ENCODE measurements at regions not wholly inside any gene's neighbourhood (a gene's known extent, or its start where the extent isn't known, plus 50 kb on each side); places are given as distances from the start of the nearest gene placed in this dataset.
A peak's percentile ranks its signal among the peaks of the same experiment; 100 is the strongest.

- Histone ChIP-seq H3K27me3 (ENCODE audit: insufficient read depth) (no peaks in the 10 kb centered on the region), H4K20me1 (replicated peaks; ENCODE audit: insufficient read depth) (no peaks in the 10 kb centered on the region), H3K4me3 (no peak overlapping the region), H3K36me3 (ENCODE audit: insufficient read depth) (no peaks in the 10 kb centered on the region), H3K27ac (ENCODE audit: low read depth) (no peak overlapping the region), H2AFZ (no peak overlapping the region), H3K79me2 (replicated peaks; ENCODE audit: insufficient read depth) (no peaks in the 10 kb centered on the region), H3K4me2 (no peak overlapping the region), H3K4me1 (ENCODE audit: insufficient read depth) (no peaks in the 10 kb centered on the region), H3K9me2 (ENCODE audit: insufficient read depth) (peaks cover 4% of the 10 kb centered on the region; the same call in 1 of the 2 replicates), H3F3A (replicated peaks; ENCODE audit: low read depth) (no peaks in the 10 kb centered on the region)
- peaks cover 3% of the 10 kb centered on the region; the same call in 1 of the 3 replicates for H3K9me3 Mint-ChIP-seq
- ATAC-seq, result peak; percentile 29; the same call in 1 of the 3 replicates
- H3K4me1 Mint-ChIP-seq, result peaks cover 4% of the 10 kb centered on the region; the same call in 1 of the 3 replicates
- DNase-seq (ENCODE audit: low spot score), result no peak
- TF ChIP-seq POLR2AphosphoS5 (IDR thresholded peaks at IDR 0.05; ENCODE audit: low read depth), result no peak
- TF ChIP-seq CTCF (conservative IDR thresholded peaks at IDR 0.05; ENCODE audit: low read depth in 2 of 2), result peak in 1 of 2 experiments; percentile 24; a peak in 2 of 4 replicates
- peaks cover 11% of the 10 kb centered on the region for H3K27me3 Mint-ChIP-seq (ENCODE audit: insufficient read depth, low read depth, poor library complexity)
- H3K27ac Mint-ChIP-seq, result no peak overlapping the region
- H3K36me3 Mint-ChIP-seq (ENCODE audit: low read depth), result no peaks in the 10 kb centered on the region
- H3K4me3 Mint-ChIP-seq, result no peak overlapping the region
Measured at GRCh38 chr5:4081466-4081865, 485.8 kb downstream of the IRX1 start.

- Mint-ChIP-seq H3K36me3 (ENCODE audit: low read depth) (no peaks in the 10 kb centered on the region), H3K27me3 (ENCODE audit: insufficient read depth, low read depth, poor library complexity) (peaks cover 11% of the 10 kb centered on the region), H3K27ac (no peak overlapping the region), H3K9me3 (no peaks in the 10 kb centered on the region), H3K4me1 (peaks cover 2% of the 10 kb centered on the region; the same call in 1 of the 3 replicates), H3K4me3 (no peak overlapping the region)
- no peak for TF ChIP-seq EZH2 (IDR thresholded peaks at IDR 0.05; ENCODE audit: low read depth, unreplicated experiment)
- H3K4me2 ChIP-seq, result no peak overlapping the region
- H3F3A ChIP-seq (replicated peaks; ENCODE audit: low read depth), result no peaks in the 10 kb centered on the region
- DNase-seq (ENCODE audit: low spot score), result no peak
- no peaks in the 10 kb centered on the region for H3K4me1 ChIP-seq (ENCODE audit: insufficient read depth)
- H3K4me3 ChIP-seq, result no peak overlapping the region
- no peaks in the 10 kb centered on the region for H3K27me3 ChIP-seq (ENCODE audit: insufficient read depth)
- no peak overlapping the region for H2AFZ ChIP-seq
- H3K36me3 ChIP-seq (ENCODE audit: insufficient read depth), result no peaks in the 10 kb centered on the region
- ATAC-seq, result no peak
- no peaks in the 10 kb centered on the region for H3K79me2 ChIP-seq (replicated peaks; ENCODE audit: insufficient read depth)
- 0 out of 2 replicates have a peak, but pooled peaks cover 4% of the 10 kb centered on the region for H3K9me2 ChIP-seq (ENCODE audit: insufficient read depth)
- no peak overlapping the region for H3K27ac ChIP-seq (ENCODE audit: low read depth)
- no peaks in the 10 kb centered on the region for H4K20me1 ChIP-seq (replicated peaks; ENCODE audit: insufficient read depth)
Measured at GRCh38 chr5:4082966-4083564, 487.4 kb downstream of the IRX1 start.

- no peak overlapping the region for H3K4me3 ChIP-seq
- H3F3A ChIP-seq (replicated peaks; ENCODE audit: low read depth), result no peaks in the 10 kb centered on the region
- Mint-ChIP-seq H3K4me3 (no peak overlapping the region), H3K36me3 (ENCODE audit: low read depth) (no peaks in the 10 kb centered on the region), H3K27me3 (ENCODE audit: insufficient read depth, low read depth, poor library complexity) (peaks cover 11% of the 10 kb centered on the region), H3K9me3 (no peaks in the 10 kb centered on the region), H3K27ac (no peak overlapping the region), H3K4me1 (peaks cover 2% of the 10 kb centered on the region; the same call in 1 of the 3 replicates)
- no peak overlapping the region for H3K27ac ChIP-seq (ENCODE audit: low read depth)
- H2AFZ ChIP-seq, result no peak overlapping the region
- ATAC-seq (no peak), DNase-seq (ENCODE audit: low spot score) (no peak)
- 0 out of 2 replicates have a peak, but pooled peaks cover 4% of the 10 kb centered on the region for H3K9me2 ChIP-seq (ENCODE audit: insufficient read depth)
- H3K79me2 ChIP-seq (replicated peaks; ENCODE audit: insufficient read depth), result no peaks in the 10 kb centered on the region
- no peaks in the 10 kb centered on the region for H4K20me1 ChIP-seq (replicated peaks; ENCODE audit: insufficient read depth)
- no peak overlapping the region for H3K4me2 ChIP-seq
- H3K27me3 ChIP-seq (ENCODE audit: insufficient read depth), result no peaks in the 10 kb centered on the region
- no peaks in the 10 kb centered on the region for H3K4me1 ChIP-seq (ENCODE audit: insufficient read depth)
- H3K36me3 ChIP-seq (ENCODE audit: insufficient read depth), result no peaks in the 10 kb centered on the region
- TF ChIP-seq REST (IDR thresholded peaks at IDR 0.05; ENCODE audit: unreplicated experiment) (no peak), JUNB (IDR thresholded peaks at IDR 0.05; ENCODE audit: unreplicated experiment) (no peak), ETS1 (IDR thresholded peaks at IDR 0.05) (no peak), EZH2 (IDR thresholded peaks at IDR 0.05; ENCODE audit: low read depth, unreplicated experiment) (no peak), CREB1 (CRISPR knock-in tag; IDR thresholded peaks at IDR 0.05; ENCODE audit: low read depth) (no peak), STAT1 (IDR thresholded peaks at IDR 0.05; ENCODE audit: unreplicated experiment) (no peak)
Measured at GRCh38 chr5:4083591-4084337, 488.1 kb downstream of the IRX1 start.

Measured in GM23338 (cell line).